ENCODE measurements at regions not wholly inside any gene's neighbourhood (a gene's known extent, or its start where the extent isn't known, plus 50 kb on each side); places are given as distances from the start of the nearest gene placed in this dataset.

- intact Hi-C loops (cut with DNase I; ENCODE audit: low total_unique reads) = no loop called here
- Histone ChIP-seq H3K9me3 (no peaks in the 10 kb centered on the region), H3K27me3 (no peaks in the 10 kb centered on the region), H3K4me1 (no peaks in the 10 kb centered on the region), H3K27ac (no peak overlapping the region), H3K4me3 (no peak overlapping the region), H3K36me3 (no peaks in the 10 kb centered on the region)
- TF ChIP-seq CTCF (IDR thresholded peaks at IDR 0.05) = no peak
- no peak for TF ChIP-seq POLR2A (IDR thresholded peaks at IDR 0.05)
- DNase-seq = no peak
Measured at GRCh38 chr2:145666552-145666951, 1146.6 kb upstream of the ZEB2 start.

- no peaks in the 10 kb centered on the region for H3K9me3 ChIP-seq
- intact Hi-C loops (cut with DNase I; ENCODE audit: low total_unique reads) = no loop called here
- H3K36me3 ChIP-seq = no peaks in the 10 kb centered on the region
- H3K27ac ChIP-seq = no peak overlapping the region
- H3K4me1 ChIP-seq = no peaks in the 10 kb centered on the region
- H3K27me3 ChIP-seq = no peaks in the 10 kb centered on the region
- no peak overlapping the region for H3K4me3 ChIP-seq
- no peak for TF ChIP-seq CTCF (IDR thresholded peaks at IDR 0.05)
- no peak for TF ChIP-seq POLR2A (IDR thresholded peaks at IDR 0.05)
- DNase-seq = no peak
Measured at GRCh38 chr2:145657265-145657664, 1137.3 kb upstream of the ZEB2 start.

GRCh38 chr2:145655165-145655765 is 1135.3 kb upstream of the ZEB2 start:
- Histone ChIP-seq H3K36me3 (no peaks in the 10 kb centered on the region), H3K27me3 (no peaks in the 10 kb centered on the region), H3K4me1 (no peaks in the 10 kb centered on the region), H3K9me3 (no peaks in the 10 kb centered on the region), H3K4me3 (no peak overlapping the region), H3K27ac (no peak overlapping the region)
- intact Hi-C loops (cut with DNase I; ENCODE audit: low total_unique reads) = no loop called here
- no peak for DNase-seq
- TF ChIP-seq CTCF (IDR thresholded peaks at IDR 0.05) (no peak), POLR2A (IDR thresholded peaks at IDR 0.05) (no peak)

- Histone ChIP-seq H3K4me1 (no peaks in the 10 kb centered on the region), H3K27me3 (no peaks in the 10 kb centered on the region), H3K27ac (no peak overlapping the region), H3K4me3 (no peak overlapping the region), H3K9me3 (no peaks in the 10 kb centered on the region), H3K36me3 (no peaks in the 10 kb centered on the region)
- no peak for TF ChIP-seq CTCF (IDR thresholded peaks at IDR 0.05)
- TF ChIP-seq POLR2A (IDR thresholded peaks at IDR 0.05) = no peak
- no peak for DNase-seq
- intact Hi-C loops (cut with DNase I; ENCODE audit: low total_unique reads) = no loop called here
Measured at GRCh38 chr2:145654746-145655145, 1134.8 kb upstream of the ZEB2 start.

- intact Hi-C loops (cut with DNase I; ENCODE audit: low total_unique reads) = no loop called here
Measured at GRCh38 chr2:145654156-145654555, 1134.2 kb upstream of the ZEB2 start.

More at GRCh38 chr2:145654156-145654555, 1134.2 kb upstream of the ZEB2 start:
- H3K27ac ChIP-seq = no peak overlapping the region
- DNase-seq = no peak
- H3K27me3 ChIP-seq = no peaks in the 10 kb centered on the region
- TF ChIP-seq POLR2A (IDR thresholded peaks at IDR 0.05) = no peak
- TF ChIP-seq CTCF (IDR thresholded peaks at IDR 0.05) = no peak
- H3K36me3 ChIP-seq = no peaks in the 10 kb centered on the region
- H3K4me3 ChIP-seq = no peak overlapping the region
- no peaks in the 10 kb centered on the region for H3K9me3 ChIP-seq
- no peaks in the 10 kb centered on the region for H3K4me1 ChIP-seq

Data from uterus (tissue), 3 donors.